NCI-H2196 treated with DMSO at 0.1 percent for 48 hours (cell line): ENCODE measurements at regions not wholly inside any gene's neighbourhood (a gene's known extent, or its start where the extent isn't known, plus 50 kb on each side); places are given as distances from the start of the nearest gene placed in this dataset.

Experiments
- DNase-seq: peaks from one replicate; lab custom pipeline; 2025; ENCODE audit not compliant: unreplicated experiment; lab: John Stamatoyannopoulos, UW

DNA sequence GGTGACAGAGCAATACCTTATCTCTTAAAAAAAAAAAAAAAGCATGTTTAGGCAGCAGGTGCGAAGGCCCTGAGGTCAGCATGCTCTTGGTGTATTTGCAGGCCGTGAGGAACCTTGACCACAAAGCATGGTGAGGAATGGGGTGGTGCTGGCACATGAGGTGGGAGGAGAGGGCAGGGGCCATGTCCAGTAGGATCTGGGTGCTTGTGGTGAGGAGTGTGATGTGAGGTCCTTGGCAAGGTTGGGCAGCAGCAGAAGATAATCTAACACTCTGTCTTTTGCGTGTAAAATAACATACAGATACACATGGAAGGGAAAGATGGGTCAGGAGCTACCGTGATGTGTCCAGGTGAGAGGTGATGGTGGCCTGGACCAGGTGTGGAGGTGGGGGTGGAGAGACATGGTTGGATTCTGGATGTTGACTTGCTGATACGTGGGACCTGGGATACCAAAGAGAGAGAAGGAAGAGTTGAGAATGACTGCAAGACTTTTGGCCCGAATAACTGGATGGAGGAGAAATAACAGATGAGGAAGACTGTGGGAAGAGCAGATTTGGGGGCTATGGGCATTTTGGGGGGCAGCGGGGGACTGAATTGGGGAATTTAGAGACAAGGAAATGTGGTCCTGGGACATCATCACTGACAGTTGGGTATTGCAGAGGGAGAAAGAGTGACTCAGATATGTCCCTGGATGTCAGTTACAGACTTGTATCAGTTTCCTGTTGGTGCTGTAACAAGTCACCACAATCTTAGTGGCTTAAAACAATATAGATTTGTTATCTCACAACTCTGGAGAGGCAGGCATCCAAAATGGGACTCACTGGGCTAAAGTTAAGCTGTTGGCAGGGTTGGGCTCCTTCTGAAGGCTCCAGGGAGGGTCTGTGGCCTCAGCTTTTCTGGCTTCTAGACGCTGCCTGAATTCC is 274.9 kb downstream of the HAPSTR1 start:
- DNase-seq, result no peak

DNA sequence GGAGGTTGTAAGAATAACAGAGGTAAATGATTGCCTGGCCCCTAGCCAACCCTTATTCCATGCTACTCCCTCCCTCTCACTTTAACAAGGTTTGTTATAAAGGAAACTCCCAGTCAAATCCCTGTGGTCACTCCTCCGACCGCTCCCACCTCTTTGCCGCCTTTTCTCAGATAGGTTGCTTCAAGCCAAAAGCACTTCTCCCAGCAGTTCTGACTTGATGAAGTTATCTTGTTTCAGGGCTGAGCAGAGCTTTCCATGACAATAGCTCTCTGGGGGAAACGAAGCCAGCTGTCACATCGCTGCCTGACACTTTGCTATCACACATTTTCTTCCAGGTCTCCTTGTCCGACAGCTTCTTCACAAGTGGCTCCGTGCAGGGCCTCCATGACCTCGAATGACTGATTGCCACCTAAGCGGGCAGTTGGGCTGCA is 278.6 kb downstream of the HAPSTR1 start:
- no peak for DNase-seq

DNA sequence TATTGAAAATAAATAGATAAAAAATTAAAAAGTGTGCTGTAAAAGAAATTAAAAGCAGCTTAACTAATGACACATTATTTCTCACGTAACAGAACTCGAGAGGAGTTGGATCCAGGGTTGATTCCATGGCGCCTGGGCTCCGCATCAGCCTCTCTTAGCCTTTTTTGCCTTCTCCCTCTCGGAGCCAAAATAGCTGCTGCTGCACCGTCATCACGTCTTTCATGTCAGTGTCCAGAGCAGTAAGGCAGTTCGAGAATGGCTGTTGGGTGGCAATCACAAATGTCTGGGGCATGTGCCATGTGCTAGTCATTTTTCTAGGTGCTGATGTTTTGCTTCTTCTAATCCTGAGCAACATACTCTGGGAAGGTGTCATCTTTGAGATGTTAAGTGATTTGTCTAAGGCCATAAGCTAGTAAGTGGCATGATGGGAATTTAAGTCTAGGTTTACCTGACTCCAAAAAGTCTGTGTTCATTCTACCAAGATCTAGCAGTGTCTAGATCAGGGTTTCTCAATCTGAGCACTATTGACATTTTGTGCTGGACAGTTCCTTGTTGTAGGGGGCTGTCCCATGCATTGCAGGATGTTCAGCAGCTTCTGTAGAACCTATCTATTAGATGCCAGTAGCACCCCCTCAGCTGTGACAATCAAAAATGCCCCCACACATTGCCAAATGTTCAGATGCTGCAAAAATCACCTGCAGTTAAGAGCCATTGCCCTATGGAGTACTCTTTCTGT is 280.4 kb downstream of the HAPSTR1 start:
- DNase-seq, result no peak

DNA sequence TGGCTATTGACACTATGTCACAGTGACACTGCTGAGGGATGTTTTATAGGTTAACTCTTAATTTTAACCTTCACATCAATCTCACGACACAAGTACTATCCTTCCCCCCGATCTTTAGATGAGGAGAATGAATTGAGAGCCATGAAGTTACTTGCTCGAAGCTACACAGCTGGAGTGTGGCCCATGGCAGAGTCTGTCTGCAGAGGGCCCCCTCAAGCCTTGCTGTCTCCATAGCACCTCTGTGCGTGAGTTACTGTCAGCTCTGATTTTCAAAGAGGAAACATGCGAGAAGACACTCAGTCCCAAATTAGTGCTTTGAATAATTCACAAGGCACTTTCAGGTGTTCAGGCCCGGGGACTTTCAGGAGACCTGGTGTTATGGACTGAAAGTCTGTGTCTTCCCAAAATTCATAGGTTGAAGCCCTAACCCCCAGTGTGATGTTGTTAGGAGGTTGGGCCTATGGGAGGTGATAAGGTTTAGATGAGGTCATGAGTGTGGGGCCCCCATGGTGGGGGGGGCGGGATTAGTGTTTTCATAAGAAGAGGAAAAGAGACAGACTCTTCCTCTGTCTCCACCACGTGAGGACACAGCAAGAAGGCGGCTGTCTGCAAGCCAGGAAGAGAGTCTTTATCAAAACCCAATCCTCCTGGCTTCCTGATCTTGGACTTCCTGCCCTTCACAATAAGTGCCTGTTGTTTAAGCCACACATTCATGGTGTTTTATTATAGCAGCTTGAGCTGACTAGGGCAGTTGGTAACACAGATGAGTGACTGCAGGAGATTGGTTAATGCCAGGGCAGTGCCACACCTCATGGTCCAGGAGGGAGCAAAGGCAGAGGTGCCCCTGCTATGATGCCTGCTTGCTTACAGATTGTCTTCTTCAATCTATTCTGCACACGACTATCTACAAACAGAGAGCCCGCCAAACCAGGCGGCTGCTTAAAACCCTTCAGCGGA is 281.8 kb downstream of the HAPSTR1 start:
- DNase-seq, result no peak

DNA sequence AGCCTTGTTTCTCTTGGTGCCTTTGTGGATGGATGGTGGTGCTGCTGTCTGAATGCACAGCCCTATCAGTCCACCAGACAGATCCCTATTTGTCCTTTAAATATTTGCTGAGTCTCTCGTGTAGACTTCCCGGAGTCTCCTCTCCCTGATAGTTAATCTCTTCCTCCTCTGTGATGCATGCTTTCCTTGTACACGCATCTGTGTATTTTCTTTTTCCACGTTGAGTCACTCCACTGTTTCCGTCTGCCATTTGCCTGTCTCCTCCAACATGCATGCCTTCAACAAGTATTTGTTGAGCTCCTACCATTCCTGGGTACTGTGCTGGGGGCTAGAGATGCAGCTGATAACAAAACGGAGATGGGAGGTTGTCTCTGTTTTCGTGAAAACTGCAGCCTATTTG is 282.6 kb downstream of the HAPSTR1 start:
- DNase-seq, result no peak

DNA sequence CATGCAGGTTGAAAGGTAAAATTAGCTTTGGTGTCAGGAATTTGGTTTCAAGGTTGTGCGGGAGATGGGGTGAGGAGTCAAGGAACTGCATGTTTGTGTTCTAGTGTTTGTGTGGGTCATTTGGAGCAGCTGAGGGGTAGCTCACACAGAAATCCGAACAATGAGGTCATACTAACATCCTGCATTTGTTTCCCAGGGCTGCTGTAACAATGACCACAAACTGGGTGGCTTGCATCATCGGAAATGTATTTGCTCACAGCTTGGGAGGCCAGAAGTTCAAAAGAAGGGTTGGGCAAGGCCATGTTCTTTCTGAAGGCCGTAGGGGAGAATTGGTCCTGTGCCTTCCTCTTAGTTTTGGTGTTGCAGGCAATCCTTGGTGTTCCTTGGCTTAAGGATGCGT is 287.4 kb downstream of the HAPSTR1 start:
- no peak for DNase-seq

DNA sequence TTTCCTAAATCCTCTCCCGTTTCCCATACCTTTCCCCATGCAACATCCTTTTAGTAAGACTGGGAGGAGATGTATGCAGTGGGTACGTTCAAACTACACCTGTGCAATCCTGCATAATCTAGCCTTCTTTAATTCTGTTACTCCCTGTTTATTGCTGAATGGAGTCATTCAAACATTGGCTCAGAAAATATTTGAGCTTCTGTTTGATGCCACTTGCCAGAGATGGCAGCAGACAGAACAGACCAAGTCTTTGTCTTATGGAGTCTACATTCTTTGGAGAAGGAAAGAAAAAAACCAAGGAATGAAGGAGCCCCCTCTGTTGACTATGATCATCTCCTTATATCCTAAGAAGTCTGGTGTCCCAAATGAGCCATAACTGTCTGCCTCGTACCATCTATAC is 288.8 kb downstream of the HAPSTR1 start:
- no peak for DNase-seq

DNA sequence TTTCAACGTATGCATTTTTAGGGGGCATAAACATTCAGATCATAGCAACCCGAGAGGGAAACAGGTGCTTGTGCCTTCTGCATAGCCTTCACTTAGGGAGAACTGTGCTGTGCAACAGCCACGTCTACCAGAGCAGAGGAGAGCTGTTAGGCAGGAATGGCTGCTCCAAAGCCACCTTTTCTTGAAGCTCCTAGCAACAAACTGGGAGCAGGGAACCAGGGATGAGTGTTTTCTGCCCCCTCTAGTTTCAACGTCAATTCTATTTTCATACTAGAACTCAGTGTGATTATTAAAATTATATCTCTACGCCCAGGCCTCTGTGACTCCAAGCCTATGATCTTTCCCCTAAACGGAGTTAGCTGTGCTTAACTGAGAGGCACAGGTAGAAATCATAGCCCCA is 290.0 kb downstream of the HAPSTR1 start:
- DNase-seq, result no peak

DNA sequence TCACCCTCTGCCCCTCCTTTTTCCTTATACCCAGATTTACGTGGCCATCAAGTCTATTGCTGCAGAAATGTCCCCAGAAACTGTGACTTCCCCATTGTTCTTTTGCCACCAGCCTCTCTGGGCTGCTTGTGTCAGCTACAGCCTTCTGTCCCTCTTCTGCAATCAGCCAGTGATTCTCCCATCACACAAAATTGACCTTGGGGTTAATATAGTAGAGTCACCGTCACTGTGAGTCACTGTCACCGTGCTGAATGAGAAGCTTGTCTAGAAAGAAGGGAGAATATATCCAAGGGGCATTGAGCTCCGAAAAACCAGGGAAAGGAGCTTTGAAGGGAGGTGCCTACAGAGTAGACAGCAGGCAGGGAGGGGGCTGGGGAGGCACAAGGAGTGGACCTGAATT is 290.5 kb downstream of the HAPSTR1 start:
- DNase-seq, result no peak

DNA sequence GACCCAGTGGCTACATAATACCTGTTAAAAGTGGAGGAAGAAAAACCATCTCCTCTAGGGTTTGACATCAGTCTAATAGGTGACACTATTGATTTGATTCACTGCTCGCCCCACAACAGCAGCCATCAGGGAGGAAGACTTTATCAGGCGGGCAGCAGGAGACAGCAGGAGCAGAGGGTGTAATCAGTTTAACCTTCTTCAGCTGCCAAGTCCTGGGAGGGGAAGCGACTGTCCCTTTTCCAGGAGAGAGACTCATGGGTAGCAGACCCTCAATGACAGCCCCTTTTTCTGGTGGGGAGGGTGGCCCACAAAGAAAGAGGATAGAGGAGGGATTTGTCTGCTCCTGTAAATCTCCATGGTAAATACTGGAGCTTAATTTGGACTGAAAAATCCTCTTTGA is 291.8 kb downstream of the HAPSTR1 start:
- no peak for DNase-seq

DNA sequence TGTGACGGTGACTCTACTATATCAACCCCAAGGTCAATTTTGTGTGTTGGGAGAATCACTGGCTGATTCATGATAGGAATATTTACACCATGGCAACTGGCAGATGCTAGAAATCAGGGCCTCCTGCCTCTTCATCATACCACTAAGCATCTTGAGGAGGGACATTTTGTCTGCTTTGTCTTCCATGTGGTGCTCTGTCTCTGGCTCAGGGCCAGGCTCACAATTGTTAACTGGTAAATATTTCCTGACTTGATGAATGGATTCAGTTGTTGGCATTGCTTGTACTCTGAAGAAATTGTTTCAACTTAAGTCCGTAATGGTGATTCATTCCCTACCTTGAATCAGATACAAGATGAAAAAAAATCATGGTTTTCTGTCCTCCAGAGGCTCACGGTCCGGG is 292.7 kb downstream of the HAPSTR1 start:
- DNase-seq, result no peak

DNA sequence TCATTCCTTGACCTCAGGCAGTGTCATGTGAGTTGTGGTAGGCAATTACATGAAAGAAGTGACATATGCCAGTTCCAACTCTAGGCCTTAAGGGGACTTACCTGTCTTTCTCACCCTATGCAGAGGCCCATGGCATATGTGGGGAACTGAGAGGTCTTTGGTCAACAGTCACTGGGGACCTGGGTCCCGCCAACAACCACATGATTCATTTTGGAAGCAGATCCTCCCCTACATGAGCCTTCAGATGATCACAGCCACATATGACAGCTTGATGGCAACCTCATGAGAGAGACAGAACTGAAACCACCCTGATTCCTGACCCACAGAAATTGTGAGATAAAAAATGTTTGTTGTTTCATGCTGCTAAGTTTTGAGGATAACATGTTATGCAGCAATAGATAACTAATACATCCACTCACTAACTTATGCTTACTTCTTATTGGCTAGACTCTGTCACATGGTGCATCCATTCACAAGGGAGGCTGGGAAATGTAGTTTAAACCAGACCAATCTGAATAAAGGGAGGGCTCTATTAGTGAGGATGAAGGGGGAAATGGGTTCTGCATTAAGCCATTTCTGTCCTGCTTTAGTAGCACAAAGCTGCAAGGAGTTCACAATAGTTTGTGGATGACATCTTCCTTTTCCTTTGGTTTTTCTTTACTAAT is 298.2 kb downstream of the HAPSTR1 start:
- no peak for DNase-seq

DNA sequence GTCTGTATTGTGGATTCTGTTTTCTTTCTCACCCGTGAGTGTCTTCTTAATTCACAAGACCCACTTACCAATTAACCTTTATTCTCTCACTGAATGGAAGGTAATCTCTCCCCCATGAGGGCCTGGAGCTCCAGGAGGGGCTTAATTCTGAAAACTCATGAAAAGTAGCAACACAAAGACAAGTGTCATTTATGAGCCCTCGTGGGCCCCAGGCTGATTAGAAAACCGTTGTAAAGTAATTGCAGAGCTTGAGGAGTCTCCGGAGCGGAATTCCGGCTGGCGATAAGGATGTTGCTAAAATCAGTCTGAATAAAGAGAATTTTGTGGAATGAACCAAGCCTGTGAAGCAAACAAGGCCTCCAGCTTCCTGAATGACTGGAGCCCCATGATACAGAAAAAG is 301.5 kb downstream of the HAPSTR1 start:
- no peak for DNase-seq

DNA sequence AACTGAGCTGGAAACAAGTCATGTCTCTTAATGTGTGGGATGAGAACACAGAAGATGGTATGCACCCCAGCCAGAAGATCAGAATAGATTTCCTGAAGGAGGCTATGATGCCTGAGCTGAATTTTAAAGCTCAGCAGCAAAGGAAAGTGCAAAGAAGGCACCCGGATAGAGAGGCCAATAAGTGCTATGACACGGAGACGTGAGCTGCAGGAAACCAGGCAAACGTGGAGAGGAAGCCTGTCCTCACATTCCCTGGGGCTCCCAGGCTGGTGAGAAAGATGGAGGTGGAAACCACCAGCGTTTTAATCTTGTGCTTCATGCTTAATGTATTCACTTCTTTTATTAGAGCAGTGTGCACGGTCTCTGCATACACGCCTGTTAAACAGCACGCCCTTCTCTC is 302.1 kb downstream of the HAPSTR1 start:
- no peak for DNase-seq

DNA sequence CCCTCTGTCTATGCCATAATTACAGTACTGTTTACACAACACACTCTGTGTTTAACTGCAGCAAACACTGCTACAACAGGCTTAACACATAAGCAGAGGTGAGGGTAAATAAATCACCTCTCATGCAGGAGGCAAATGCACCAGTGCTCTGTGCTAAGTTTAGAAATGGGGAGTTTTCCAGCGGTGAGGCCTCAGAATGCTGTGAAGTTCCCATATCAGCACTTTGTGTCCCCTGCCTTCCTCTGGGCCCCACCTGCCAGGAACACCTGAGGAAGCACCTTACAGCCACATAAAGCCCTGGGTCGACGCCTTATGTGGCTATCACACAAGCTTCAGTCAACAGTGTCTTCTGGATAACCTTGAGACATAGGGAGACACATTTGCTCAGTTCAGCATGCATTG is 304.5 kb downstream of the HAPSTR1 start:
- no peak for DNase-seq

DNA sequence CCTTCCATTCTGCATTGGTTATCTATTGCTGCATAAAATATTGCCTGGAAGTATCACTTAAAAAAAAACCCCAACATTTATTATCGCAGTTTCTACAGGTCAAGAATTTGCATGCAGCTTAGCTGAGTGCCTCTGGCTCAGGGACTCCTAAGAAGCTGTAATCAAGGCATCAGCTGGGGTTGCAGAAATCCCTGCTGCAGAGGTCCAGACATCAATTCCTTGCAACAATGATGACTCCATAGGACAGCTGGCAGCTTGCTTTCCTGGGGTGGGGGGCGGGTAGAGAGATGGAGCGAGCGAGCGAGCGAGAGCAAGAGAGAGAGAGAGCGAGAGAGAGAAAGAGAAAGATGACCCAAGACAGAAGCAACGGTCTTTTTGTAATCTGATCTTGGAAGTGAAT is 308.1 kb downstream of the HAPSTR1 start:
- DNase-seq, result no peak

DNA sequence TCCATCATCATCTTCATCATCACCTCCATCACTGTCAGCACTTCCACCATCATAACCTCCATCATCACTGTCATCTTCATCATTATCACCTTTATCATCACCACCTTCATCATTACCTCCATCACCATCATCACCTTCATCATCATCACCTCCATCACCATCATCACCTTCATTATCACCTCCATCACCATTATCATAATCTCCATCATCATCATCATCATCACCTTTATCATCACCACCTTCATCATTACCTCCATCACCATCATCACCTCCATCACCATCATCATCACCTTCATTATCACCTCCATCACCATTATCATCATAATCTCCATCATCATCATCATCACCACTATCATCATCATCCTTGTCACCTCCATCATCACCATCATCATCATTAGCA is 309.7 kb downstream of the HAPSTR1 start:
- DNase-seq, result no peak

DNA sequence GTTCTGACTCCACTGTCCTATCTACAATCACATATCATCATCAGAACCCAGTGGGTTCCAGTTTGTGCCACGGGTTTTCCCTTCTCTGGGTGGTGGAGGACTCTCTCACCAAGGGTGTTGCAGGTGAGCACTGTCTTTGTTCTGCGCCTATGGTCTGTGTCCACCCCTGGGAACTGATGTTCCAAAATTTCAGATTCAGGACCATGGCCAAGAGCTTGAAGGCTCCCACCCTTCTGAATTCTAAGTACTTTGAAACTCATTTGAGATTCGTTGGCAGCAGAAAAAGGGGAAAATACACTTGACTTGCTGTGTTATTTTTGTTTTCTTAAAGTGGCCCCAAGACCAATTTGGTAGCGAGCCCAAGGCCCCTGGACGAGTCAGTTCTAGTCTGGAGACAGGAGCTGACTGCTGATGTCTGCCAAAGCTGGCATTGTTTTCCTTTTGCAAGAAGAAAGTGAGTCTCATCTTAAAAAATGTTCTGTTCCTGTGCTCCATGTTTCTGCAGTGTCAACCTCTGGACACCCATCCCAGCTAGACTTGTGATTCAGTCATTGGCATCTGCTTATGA is 310.9 kb downstream of the HAPSTR1 start:
- DNase-seq, result no peak

DNA sequence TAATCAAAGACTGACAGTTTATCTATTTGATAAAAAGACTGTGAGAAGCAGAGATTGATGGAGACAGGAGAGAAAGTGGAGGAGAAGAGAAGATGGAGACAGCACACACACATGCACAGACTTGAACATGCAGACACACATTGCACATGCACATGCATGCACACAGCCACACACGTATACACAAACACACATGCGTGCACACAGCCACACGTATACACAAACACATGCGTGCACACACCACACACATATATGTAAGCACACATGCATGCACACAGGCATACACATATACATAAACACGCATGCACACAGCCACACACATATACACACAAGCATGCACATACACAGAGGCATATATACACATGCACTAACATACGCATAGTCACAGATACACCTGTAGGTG is 313.4 kb downstream of the HAPSTR1 start:
- no peak for DNase-seq

DNA sequence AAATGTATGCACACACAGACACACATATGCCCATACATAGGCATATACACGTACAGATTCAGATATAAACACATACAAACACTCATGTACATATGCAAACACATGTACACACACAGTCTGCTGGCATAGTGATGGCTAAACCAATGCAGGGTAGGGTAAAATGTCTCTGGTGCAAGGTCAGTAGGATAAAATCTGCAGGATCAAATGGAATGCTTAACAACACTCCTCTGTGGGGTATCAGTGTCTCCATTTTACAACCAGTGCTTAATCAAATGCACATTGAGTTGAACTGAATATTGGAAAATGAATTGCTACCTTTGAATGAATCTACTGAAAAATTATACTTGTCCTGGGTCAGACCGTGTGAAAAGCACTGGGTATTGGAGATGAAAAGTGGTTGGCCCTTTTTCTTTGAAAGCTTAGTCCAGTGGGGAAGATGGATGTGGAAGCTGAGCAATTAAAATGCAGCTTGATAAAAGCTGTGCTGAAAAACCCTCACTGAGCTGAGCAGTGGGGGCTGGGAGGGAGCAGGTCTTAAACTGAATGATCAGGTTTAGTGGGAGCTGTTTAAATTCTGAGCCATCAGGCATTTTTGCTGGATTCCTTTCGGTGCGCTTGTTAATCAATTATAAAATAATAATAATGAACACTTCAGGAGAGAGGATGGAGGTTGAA is 314.7 kb downstream of the HAPSTR1 start:
- no peak for DNase-seq
